GM12873 (cell line): ENCODE measurements at regions not wholly inside any gene's neighbourhood (a gene's known extent, or its start where the extent isn't known, plus 50 kb on each side); places are given as distances from the start of the nearest gene placed in this dataset.

Experiments used
- CTCF ChIP-seq: IDR thresholded peaks from 2 replicates; pipeline ENCODE4 v1.5.1; 2012; ENCODE audit warnings: low read depth, mild to moderate bottlenecking, moderate library complexity, low read length, control low read depth; ENCODE audit not compliant: insufficient read depth; ENCODE audit errors: missing control alignments

DNA sequence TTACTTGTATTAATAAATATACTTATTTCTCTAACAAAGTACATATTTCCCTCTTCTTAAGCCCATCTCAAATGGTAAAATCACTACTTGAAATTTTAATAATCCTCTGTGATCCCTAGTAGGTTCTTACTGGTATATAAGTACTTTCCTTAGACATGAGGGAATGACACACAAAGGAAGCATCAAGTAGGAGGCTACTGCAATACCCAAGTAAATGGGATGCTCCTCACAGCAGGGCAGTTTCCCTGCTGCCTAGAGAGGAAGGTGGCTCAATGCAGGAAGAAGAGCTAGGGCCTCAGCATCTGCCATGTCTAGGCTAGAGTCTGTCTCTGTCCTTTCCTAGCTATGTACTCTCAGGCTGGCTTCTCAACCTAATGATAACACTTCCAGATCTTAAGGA is 122.1 kb upstream of the DIPK2B start:
- no peak for TF ChIP-seq CTCF

DNA sequence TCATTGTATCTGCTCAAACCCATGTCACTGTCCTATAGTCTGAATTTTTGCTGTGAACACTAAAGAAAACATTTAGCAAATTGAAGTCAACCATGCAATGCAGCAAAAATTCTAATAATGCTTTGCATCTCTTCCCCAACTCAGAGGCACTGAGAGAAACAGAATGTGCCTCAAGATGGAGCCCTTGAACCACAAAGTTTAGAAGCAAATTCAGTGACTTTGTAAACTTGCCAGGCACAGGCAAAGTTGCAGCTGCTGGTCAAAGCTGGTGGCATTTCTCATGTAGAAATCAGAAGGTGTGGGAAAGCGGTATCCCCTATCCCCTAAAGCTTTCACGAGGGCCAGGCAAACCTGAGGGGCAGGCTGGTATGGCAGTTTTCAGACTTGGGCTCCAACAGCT is 121.7 kb upstream of the DIPK2B start:
- peak; percentile 18 for TF ChIP-seq CTCF

- TF ChIP-seq CTCF: no peak
Measured at GRCh38 chrX:45320191-45320590, 119.5 kb upstream of the DIPK2B start.

DNA sequence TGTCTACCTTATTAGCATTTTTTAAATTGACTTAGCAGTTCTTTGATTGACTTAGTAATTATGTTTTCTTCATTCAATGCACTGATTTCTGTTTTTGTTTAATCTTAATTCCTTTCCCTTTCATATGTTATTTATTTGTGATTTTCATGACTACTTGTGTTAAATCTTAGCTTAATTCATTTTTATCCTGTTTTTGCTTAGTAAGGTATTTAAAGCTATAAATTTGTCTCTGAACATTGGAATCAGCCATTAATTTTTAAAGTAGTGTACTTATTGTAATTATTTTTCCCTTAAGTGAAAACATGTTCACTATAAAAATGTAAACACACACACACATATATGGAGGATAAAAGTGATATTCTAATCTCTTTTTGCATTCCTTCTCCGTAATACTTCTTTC is 109.1 kb upstream of the DIPK2B start:
- TF ChIP-seq CTCF: no peak

GRCh38 chrX:45309096-45309495 is 108.4 kb upstream of the DIPK2B start:
- TF ChIP-seq CTCF: no peak

- no peak for TF ChIP-seq CTCF
Measured at GRCh38 chrX:45306794-45307193, 106.1 kb upstream of the DIPK2B start.

GRCh38 chrX:45300638-45301037 is 100.0 kb upstream of the DIPK2B start:
- TF ChIP-seq CTCF: no peak
